Transverse colon (tissue), 3 donors: ENCODE measurements at regions not wholly inside any gene's neighbourhood (a gene's known extent, or its start where the extent isn't known, plus 50 kb on each side); places are given as distances from the start of the nearest gene placed in this dataset.

ENCODE experiments used
- CTCF ChIP-seq, 5 experiments: fragments of 200-600 bp in 3 of 5; fragments of 450-650 bp in 2 of 5; sonication (generic) in 3 of 5; IDR thresholded peaks; 1 replicate in 2 of 5; 2 replicates in 3 of 5; pipeline ENCODE4 v1.5.1; 2016 to 2017; ENCODE audit warnings: antibody characterized with exemption in 5 of 5, inconsistent platforms in 3 of 5, mild to moderate bottlenecking in 2 of 5, moderate library complexity in 1 of 5
- POLR2A ChIP-seq: fragments of 450-650 bp; IDR thresholded peaks from one replicate; pipeline ENCODE4 v1.6.1; 2016; ENCODE audit warnings: antibody characterized with exemption, mild to moderate bottlenecking, moderate library complexity

- TF ChIP-seq CTCF (IDR thresholded peaks at IDR 0.05) (no peak), POLR2A (no peak)
Observed at GRCh38 chr3:34237946-34238345, 439.5 kb downstream of the PDCD6IP start.
